Frontal cortex (tissue), 3 donors: ENCODE measurements at regions not wholly inside any gene's neighbourhood (a gene's known extent, or its start where the extent isn't known, plus 50 kb on each side); places are given as distances from the start of the nearest gene placed in this dataset.
A peak's percentile ranks its signal among the peaks of the same experiment; 100 is the strongest.

ENCODE experiments used
- DNase-seq, 2 donors: peaks; one replicate each; pipeline ENCODE4 v3.0.0; 2012; ENCODE audit warnings: low spot score in 2 of 2
- FAIRE-seq: peaks from 2 replicates; lab custom pipeline; 2012; peaks lifted over from hg19 to GRCh38; lab: Jason Lieb, UNC
- donor health status: control.
- donor health status: control.
- donor health status: control.

DNA sequence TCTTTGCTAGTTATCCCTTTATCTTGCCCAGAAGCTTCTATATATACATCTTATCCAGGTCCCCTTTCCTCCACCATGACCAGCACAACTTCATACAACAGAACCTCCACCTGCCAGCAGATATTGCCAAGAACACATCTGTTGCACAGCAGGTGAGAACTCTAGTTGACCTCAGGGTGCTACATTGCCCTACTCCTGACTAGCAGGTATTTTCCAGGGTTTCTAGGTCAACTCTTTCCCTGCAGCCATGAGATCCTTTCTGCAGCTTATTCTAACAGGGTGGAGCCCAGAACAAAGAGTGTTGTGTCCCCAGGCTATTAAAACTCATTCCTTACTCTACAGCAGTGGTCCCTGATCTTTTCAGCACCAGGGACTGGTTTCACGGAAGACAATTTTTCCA lies 319.5 kb downstream of the PRDM2 start:
- FAIRE-seq (no peak), DNase-seq (no peak)

DNA sequence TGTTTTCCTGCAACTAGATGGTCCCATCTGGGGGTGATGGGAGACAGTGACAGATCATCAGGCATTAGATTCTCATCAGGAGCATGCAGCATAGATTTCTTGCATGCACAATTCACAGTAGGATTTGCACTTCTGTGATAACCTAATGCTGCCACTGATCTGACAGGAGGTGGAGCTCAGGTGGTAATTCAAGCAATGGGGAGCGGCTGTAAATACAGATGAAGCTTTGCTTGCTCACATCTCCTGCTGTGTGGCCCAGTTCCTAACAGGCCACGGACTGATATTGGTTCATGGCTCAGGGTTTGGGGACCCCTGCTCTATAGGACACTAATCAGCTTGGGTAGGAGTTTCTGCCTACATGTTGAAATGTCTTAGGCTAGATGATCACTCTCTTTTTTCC lies 320.0 kb downstream of the PRDM2 start:
- DNase-seq = no peak
- no peak for FAIRE-seq

DNA sequence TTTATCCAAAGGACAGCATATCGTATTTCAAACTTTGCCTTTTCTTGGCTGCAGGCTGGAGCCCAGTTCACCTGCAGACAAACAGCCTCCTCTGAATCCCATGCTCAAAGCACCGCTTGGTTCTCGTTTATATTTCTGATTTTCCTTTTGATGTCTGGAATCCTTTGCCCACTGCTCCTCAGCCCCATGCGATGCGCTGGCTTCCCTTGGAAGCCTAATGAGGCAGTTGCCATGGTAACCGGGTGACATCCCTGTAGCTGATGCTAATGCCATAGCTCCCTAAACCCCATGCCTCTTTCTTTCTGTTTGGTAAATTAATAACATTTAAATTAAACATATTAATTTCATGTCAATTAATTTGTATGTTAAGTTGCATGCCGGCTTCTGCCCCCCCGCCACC lies 327.1 kb downstream of the PRDM2 start:
- DNase-seq (no peak), FAIRE-seq (no peak)

DNA sequence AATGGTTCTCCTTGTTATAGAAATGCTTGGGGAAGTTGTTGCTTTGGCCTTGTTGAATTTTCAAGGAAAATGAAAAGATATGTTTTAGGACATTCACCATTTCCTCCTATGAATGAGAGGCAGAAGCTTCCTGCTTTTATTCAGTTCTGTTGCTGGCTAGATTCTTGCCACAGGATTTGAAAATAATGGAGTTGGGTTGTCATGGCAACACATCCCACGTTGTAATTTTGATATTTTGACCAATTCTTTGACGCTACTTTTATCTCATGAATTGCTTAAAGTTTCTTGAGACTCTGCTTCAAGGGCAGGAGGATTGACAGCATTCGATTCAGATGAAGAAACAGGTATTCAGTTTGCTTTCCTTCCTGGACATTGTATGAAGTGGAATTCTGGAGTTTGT lies 331.5 kb downstream of the PRDM2 start:
- DNase-seq (no peak), FAIRE-seq (no peak)

DNA sequence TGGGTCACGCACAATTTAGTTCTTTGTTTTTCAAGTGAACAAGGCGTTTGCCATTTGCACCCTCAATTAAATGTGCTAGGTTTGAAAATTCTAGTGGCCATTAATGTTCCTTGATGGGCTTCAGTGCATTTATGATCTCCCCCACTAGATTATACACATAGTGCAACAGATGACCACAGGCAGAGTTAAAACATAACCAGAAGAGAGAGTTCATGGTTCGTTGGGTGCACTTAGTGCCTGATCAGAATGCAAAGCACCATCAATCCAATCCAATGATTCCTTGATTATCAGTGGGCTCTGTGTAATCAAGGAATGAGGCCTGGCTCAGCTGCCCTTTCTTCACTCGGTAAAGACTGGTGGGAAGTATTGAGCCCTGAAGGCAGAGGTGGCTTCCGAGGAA lies 334.5 kb downstream of the PRDM2 start:
- FAIRE-seq = no peak

DNA sequence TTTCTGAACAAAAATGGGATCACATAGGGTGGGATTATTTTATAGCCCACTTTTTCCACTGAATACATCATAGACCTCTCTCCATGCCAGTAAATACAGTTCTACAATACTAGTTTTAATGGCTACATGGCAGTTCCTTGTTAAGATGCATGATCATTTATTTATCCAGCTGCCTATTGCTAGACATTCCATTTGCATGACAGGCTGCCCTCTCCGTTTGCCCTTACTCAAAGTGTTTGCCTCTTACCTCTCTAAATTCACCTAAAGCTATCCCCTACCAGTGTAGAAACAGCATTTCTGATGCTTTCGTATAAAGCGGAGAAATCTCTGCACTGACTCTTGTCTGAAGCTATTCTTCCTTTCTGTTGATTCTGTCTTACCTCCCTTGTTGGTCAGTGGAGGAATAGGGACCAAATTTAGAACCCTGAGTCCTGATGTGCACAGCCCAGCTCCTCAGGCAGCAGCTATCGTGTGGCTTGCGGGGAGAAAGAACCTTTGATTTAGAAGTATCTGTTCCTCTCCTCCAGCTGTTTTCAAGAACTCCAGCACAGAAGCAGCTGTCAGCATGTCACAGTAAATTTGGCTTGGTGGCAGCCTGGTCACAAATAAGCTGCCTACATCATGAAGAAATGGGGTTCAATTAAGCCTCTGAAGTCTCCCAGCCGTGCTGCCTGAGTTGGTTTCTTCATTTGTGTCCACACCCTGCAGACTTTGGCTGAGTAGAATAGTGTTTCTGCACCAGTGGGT lies 337.3 kb downstream of the PRDM2 start:
- no peak for FAIRE-seq
- no peak for DNase-seq

More for the DNA sequence above, 334.5 kb downstream of the PRDM2 start:
- no peak for DNase-seq

DNA sequence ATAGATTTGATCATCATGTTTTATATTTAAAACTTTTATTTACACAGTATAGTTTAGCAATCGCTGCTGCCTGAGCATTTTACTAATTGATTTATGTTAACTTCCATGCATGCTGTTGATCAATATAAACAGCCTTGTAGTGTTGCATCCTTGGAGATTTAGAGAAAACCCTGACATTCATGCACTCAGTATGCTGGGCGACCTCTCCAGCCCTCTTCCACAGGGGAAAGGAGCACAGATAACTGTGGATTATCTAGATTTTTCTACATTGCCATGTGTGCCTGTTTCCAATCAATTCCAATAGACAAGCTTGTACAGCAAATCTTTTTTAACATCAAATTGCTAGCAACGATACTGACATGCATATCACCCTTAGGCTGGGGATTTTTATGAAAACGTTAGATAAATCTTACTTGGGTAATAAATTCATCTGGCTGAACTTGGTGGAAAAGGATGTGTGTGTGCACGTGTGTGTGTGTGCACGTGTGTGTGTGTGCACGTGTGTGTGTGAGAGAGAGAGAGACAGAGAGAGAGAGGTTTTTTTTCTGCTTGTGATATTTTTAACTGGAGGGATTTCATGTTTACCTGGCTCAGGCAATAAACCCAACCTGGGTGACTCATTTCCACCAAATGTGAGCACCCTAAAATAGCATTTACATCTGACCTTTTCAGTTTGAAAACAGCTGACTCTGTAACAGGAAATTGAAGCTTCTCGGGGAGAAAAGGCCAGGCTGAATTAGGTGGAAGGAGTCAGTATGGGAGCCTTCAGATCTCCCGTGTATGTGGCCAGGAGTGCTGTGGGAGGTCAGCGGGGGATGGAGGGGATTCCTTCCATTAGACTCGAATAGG lies 339.8 kb downstream of the PRDM2 start:
- DNase-seq (no peak), FAIRE-seq (no peak)

DNA sequence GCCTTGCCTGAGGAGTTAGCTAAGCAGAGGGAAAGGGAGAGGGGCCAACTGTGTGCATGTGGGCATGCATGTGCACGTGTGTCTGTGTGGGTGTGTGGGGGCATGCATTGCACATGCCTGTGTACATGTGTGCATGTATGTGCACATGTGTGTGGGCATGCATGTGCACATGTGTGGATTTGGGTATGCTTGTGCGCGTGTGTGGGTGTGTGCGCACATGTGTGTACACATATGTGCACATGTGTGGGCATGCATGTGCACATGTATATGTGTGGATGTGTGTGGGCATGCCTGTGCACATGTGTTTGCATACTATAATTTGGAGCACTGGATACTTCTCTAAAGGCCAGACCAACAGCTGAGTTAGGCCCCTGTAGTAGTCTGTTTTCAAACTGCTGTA lies 350.0 kb downstream of the PRDM2 start:
- DNase-seq (no peak), FAIRE-seq (no peak)

DNA sequence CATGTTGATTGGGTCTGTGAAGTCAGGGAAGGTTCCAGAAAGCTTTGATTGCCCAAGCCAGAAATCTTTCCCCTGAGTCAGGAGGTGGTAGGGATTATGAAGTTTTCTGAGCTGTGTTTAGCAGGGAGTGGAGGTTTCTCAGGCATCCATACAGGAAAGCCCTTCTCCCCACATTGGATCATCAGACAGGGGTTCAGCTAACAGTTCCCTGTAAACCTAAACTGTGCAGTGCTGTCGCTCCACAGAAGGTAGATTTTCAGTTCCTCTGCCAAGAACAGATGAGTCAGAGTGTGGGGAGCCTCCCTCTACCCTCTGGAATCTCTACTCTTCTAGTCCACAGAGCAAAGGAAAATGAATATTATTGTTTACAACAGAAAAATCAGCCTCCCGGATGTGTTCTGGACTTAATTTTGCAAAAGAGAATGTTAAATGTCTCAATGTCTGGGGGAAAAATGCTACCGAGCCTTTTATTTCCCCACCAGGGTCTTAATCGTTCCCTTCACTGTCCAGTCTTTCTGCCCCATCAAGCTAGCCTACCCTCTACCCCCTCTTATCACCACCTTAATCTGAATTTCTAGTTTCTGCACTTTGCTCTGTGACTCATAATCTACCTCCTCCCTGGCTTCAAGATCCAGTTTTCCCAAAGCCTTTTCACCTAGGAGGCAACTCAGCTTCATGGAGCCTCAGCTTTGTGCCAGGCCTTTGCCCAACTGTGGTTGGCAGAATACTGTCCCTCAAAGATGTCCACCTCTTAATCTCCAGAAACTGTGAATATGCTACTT lies 355.6 kb downstream of the PRDM2 start:
- no peak for FAIRE-seq
- peak in 1 of 2 donors; percentile 10 for DNase-seq

DNA sequence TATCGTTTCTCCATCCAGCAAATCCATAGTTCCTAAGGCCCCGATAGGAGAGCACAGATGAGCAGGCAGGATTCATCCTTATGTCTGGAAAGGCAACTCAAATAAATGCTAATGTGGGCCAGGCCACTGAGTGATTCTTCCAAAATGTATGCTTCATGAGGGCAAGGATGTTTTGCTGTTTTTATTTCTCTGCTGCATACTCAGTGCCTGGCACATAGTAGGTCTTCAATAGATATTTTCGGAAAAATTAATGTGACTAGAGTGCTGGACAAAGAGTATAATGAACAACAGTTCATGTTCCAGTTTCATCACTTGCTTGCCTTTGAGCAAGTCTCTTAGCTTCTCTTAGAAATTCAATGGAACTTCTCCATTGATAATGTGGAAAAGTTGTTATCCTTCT lies 357.7 kb downstream of the PRDM2 start:
- DNase-seq = no peak
- no peak for FAIRE-seq

DNA sequence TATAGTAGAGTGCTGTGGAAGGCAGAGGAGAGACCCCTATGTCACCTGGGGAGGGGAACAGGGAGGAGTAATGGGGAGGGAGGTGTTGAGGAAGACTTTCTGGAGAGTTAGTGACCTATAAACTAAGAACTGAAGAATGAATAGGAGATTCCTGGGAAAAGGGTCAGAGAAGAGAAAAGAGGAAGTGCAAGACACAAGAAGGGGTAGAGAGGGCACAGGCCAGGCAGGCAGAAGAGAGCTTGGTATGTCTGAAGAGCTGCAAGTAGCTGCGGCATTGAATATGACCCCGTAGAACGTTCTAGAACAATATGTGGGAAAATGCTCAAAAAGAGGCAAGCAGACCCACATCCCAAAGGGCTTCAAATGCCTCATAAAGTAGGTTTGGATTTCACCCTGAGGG lies 361.2 kb downstream of the PRDM2 start:
- no peak for DNase-seq
- no peak for FAIRE-seq

DNA sequence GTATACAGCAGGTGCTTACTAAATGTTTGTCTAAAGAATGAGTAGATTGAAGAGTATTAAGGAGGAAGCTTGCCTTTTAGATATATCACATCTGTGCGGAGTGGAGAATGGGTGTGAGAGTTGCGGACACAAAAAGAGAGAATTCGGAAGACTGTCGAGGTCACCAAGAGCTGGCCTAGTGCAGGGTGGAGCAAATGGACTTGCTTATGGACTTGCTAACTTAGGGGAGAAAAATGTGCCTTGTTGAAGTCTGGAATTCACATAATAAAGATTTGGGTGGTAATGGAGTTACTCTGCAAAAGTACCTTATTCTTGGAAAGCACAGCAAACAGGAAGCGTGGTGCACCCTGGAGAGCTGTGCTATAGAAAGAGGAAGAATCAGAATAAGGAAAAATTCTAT lies 361.7 kb downstream of the PRDM2 start:
- DNase-seq (no peak), FAIRE-seq (no peak)

DNA sequence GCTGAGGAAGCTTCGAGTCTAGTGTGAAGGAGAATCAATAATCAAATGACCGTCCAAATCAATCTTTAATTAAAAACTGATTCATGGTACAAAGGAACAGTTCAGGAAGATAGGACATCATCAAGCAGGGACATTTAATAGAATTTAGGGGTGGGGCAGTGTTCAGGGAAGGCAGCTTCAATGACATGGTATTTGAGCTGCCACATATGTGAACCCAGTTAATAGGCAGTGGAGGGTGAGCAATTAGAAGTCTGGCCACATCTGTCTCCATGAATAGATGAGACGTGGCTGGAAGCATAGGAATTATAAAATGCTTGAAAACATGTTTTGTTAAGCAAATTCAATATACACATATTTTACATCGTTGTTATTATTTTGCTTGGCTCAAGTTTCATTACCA lies 362.7 kb downstream of the PRDM2 start:
- FAIRE-seq = no peak
- no peak for DNase-seq

DNA sequence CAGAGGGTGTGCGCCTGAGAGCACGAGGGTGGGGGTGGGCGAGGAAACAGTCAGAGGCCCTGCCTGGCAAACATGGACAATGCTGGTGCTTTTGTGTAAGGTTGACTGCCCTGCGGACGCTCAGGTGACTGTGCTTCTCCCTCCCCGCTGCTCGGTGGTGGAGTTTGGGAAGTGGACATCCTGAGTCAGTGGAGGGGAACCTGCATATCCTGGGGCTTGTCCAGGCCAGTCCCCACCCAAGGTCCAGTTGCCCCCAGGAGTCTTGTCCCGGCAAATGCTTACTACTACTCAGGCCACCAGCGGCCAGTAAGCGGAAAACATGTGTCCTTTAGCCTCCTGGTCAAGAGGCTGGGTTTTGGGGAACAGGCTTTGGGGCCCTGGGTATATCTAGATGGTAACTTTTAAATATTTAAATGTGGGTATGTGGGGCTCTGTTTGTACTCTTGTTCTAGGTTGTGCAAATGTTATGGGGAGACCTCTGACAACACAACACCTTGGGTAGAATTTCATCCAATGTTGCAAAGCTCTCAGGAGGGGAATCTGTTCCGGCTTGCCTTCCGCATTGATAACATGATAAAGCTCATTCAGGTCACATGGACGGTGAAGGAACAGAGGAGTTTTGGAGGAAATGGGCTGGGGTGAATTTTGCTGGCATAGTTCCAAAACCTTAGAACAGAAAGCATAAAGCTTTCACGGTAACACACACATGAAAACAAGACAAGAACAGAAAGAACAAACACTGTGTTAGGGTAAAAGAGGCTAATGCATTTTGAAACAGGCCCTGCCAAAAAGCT lies 364.9 kb downstream of the PRDM2 start:
- DNase-seq (no peak), FAIRE-seq (no peak)

DNA sequence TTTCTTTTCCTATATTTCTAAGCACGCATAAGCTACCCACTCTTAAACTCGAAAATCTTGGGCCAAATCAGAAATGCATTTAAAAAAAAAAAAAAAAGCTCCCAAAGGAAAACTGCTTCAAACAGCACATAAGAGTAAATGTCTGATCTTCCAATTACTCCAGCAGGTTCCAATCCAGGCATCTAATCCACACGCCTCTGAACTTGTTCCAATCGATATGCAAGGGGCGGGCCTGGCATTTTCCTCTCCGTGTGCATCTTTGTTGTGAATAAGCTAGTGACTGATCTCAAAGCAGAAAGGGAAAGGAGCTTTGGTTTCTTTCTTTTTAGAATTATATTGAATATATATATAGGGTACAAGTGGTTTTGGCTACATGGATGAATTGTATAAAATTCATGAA lies 365.5 kb downstream of the PRDM2 start:
- no peak for FAIRE-seq
- no peak for DNase-seq

DNA sequence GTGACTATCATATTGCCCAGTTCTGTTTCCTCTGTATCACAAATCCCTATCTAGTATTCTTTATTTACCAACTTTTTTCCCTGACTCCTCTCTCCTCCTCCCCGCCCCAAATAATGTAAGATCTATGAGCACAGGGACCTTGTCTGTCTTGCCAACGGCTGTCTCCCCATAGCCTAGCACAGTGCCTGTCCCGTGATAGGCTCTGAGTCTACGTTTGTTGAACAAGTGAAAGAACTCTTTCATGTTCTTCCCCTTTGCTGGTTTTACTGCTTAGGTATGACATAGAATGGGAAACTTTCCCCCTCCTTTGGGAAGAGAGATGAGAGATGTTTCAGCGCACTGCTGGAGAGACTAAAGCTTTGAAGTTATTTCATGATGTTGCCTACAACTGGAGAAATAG lies 367.0 kb downstream of the PRDM2 start:
- DNase-seq (no peak), FAIRE-seq (no peak)

DNA sequence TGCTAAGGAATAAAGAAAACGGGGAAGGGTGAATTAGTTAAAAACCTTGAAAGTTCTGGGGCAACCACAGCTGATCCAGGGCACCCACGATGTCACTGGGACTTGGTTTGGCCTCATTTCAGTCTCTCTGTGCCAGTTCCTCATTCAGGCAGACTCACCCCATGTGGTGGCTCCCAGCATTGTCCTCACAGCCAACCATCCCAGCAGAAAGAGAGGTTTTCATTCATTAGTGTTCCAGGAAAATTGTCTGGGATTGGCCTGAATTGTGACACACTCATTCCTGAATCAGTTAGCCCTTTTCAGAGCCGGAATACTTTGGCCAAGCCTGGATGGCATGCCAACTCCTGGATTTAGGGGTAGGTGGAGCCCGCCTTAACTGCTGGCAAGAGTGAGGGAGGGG lies 367.7 kb downstream of the PRDM2 start:
- DNase-seq (peak in 1 of 2 donors; percentile 19), FAIRE-seq (no peak)

DNA sequence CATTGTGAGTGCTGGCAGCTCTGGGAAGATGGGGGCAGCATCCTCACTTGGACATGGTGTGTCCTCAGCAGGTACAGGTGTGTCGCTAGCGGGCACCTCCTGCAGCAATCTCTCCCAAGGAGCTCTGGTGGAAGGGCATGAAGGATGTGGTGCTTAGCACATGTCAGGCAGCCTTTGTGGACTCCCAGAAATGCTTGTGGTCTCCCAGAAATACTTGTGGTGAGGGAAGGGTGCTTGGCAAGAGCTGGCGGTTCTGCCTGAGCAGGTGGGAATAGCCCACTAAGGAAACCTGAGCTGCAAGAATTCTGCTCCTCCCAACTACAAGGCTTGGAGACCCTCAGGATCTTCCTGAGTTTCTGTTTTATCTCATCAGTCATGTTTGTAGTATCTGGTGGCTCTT lies 371.6 kb downstream of the PRDM2 start:
- DNase-seq = no peak
- FAIRE-seq = no peak

DNA sequence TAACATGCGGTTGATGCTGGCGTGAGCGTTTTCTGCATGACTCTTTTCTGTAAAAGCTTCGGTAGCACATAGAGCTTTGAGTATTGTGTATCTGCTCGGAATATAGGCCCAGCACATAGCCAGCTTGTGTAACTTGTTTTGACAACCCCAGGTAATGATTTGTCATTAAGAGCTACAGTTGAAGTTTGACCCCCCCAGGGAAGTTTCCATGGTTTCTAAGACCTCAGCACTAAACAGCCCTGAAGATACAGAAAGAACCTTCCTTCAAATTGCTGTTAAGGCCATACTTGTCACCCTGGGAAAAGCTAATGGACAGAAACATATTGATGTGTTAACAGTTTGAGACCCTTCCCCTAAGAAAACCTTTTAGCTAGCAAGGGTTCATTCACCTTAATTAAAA lies 380.7 kb downstream of the PRDM2 start:
- DNase-seq = no peak
- no peak for FAIRE-seq

DNA sequence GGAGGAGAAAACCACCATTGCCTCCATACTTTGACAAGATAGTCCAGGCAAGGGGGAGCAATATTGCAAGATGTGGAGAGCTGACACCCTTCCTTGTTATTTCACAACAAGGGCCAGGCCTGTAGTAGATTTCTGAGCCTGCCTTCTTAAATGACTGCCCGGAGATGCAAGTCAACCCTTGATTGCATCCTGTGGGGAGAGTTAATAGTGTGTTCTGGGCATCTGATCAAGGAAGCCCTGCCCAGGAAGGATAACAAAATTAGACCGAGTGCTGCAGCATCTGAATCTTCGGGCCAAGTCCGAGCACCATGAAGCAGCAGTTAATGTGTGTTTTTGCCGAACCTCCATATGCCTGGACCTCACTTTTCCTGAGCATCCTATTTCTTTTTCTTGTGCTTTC lies 382.3 kb downstream of the PRDM2 start:
- DNase-seq (no peak), FAIRE-seq (no peak)
